Ovary (tissue), 3 donors: ENCODE measurements at regions not wholly inside any gene's neighbourhood (a gene's known extent, or its start where the extent isn't known, plus 50 kb on each side); places are given as distances from the start of the nearest gene placed in this dataset.

Source experiments
- EP300 ChIP-seq: sonication (generic); formaldehyde crosslinking; IDR thresholded peaks from one replicate; pipeline ENCODE4 v1.6.1; 2017; ENCODE audit warnings: antibody characterized with exemption
- POLR2A ChIP-seq: fragments of 450-650 bp; IDR thresholded peaks from one replicate; pipeline ENCODE4 v1.6.1; 2017; ENCODE audit warnings: antibody characterized with exemption, mild to moderate bottlenecking, moderate library complexity
- TF ChIP-seq, protein P1 (sequence below), 3 donors: fragments of 450-650 bp in 2 of 3; fragments of 200-600 bp in 1 of 3; IDR thresholded peaks; one replicate each; pipeline versions ENCODE4 v1.5.1 to v1.8.0; 2016 to 2022; ENCODE audit warnings: antibody characterized with exemption in 3 of 3, mild to moderate bottlenecking in 1 of 3
- donor health status: DM: no; HTN: no; CAD: no.

DNA sequence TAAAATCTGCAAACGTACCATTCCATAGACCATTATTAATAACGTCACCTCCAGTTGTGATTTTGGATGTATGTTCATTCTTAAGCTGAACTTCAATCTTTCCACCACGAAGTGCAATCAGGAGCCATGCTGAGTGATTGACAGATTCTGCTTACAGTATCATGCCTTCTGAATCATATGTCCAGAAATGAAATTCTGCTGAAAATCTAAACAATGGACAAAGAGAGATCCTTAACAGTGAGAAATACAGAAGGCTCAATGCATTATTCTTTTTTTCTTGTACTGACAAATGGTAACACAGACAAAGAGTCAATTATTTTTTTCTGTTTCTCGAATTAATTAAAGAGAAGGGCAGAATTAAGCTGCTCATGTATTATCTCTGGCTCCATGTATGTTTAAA, 1114.5 kb downstream of the EPHA3 start:
- TF ChIP-seq, protein P1, sequence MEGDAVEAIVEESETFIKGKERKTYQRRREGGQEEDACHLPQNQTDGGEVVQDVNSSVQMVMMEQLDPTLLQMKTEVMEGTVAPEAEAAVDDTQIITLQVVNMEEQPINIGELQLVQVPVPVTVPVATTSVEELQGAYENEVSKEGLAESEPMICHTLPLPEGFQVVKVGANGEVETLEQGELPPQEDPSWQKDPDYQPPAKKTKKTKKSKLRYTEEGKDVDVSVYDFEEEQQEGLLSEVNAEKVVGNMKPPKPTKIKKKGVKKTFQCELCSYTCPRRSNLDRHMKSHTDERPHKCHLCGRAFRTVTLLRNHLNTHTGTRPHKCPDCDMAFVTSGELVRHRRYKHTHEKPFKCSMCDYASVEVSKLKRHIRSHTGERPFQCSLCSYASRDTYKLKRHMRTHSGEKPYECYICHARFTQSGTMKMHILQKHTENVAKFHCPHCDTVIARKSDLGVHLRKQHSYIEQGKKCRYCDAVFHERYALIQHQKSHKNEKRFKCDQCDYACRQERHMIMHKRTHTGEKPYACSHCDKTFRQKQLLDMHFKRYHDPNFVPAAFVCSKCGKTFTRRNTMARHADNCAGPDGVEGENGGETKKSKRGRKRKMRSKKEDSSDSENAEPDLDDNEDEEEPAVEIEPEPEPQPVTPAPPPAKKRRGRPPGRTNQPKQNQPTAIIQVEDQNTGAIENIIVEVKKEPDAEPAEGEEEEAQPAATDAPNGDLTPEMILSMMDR (IDR thresholded peaks at IDR 0.05) = no peak
- no peak for TF ChIP-seq EP300
- no peak for TF ChIP-seq POLR2A
